Rectal smooth muscle tissue (tissue), 1 donor: ENCODE measurements at regions not wholly inside any gene's neighbourhood (a gene's known extent, or its start where the extent isn't known, plus 50 kb on each side); places are given as distances from the start of the nearest gene placed in this dataset.

Experiments
- H3K27ac ChIP-seq: one replicate; pipeline ENCODE4 v1.7.0; 2013; ENCODE audit warnings: low read depth, low read length, inconsistent platforms
- H3K27me3 ChIP-seq: one replicate; pipeline ENCODE4 v1.7.0; 2013; ENCODE audit warnings: low read length; ENCODE audit not compliant: control insufficient read depth, insufficient read depth
- H3K36me3 ChIP-seq: one replicate; pipeline ENCODE4 v1.7.0; 2013; ENCODE audit warnings: low read length; ENCODE audit not compliant: control insufficient read depth, insufficient read depth
- H3K4me1 ChIP-seq: one replicate; pipeline ENCODE4 v1.7.0; 2013; ENCODE audit warnings: low read length; ENCODE audit not compliant: control insufficient read depth, insufficient read depth
- H3K4me3 ChIP-seq: one replicate; pipeline ENCODE4 v1.7.0; 2013; ENCODE audit warnings: low read length
- H3K9ac ChIP-seq: one replicate; pipeline ENCODE4 v1.7.0; 2013; ENCODE audit warnings: low read length

- no peaks in the 10 kb centered on the region for H3K36me3 ChIP-seq
- H3K9ac ChIP-seq: no peak overlapping the region
- no peaks in the 10 kb centered on the region for H3K4me1 ChIP-seq
- no peak overlapping the region for H3K4me3 ChIP-seq
- H3K27me3 ChIP-seq: no peaks in the 10 kb centered on the region
- H3K27ac ChIP-seq: no peak overlapping the region
Observed at GRCh38 chr4:11937941-11938340, 509.2 kb upstream of the HS3ST1 start.

DNA sequence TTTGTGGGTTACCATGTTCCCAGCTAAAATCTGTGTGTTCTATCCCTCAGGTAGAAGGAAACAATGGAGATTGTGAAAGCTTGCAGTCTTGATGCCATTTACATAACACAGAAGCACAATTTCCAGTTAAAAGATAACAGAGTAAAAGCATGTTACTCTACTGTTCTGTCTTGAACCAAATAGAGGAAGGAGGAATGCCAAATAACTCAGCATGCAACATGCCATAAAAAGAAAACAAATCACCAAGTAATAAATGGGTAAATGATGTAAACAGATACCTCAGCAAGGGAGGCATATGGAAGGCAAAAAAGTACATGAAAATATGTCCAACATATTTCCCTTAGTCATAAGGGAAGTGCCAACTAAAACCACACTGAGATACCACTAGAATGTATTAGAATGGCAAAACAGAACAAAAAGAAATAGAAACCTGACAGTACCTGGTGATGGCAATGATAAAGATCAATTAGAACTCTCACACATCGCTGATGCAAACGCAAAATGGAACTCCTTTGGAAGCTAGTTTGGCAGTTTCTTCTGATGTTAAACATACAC lies 502.6 kb upstream of the HS3ST1 start:
- Histone ChIP-seq H3K9ac (no peak overlapping the region), H3K36me3 (no peaks in the 10 kb centered on the region), H3K4me1 (no peaks in the 10 kb centered on the region), H3K27me3 (no peaks in the 10 kb centered on the region), H3K27ac (no peak overlapping the region), H3K4me3 (no peak overlapping the region)

DNA sequence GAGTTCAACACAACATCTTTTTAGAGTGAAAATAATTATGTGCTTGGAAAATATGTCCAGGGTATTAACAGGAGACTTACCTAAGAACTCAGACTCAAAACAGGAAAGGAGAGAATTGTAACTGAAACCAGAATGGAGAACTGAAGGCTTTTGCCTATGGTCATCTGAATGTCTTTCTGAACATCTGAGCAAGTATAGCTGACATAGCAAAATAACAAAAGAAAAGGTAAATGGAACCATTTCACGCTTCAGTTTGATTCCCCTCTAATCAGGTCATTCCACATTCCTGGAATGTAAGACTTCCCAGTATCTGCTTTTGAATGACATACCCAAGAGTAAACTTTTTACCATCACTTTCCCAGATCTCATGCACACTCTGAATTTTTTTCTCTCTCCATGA lies 500.4 kb upstream of the HS3ST1 start:
- no peak overlapping the region for H3K27ac ChIP-seq
- H3K4me1 ChIP-seq: no peaks in the 10 kb centered on the region
- no peaks in the 10 kb centered on the region for H3K36me3 ChIP-seq
- no peak overlapping the region for H3K9ac ChIP-seq
- H3K27me3 ChIP-seq: no peaks in the 10 kb centered on the region
- H3K4me3 ChIP-seq: no peak overlapping the region

- Histone ChIP-seq H3K9ac (no peak overlapping the region), H3K36me3 (no peaks in the 10 kb centered on the region), H3K27ac (no peak overlapping the region), H3K4me3 (no peak overlapping the region), H3K27me3 (no peaks in the 10 kb centered on the region), H3K4me1 (no peaks in the 10 kb centered on the region)
Observed at GRCh38 chr4:11919316-11919715, 490.6 kb upstream of the HS3ST1 start.

DNA sequence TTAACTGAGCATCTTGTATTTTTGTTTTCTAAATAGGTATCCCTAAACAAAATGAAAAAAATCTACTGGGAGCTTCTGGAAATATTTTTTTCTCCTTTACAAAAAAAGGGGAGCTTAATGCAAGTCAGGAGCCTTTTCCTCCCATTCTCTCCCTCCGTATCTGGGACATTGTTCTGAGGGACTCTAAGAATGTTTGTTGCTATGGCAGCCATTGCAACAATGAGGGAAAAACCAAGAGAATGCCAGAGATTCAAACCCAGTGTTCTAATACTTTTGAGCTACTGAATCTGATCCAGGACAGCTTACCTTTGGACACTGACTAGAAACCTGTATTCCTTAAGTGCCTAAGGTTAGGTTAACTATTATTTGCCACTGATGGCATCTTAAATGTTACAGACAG lies 485.7 kb upstream of the HS3ST1 start:
- Histone ChIP-seq H3K27me3 (no peaks in the 10 kb centered on the region), H3K36me3 (no peaks in the 10 kb centered on the region), H3K4me1 (no peaks in the 10 kb centered on the region), H3K27ac (no peak overlapping the region), H3K9ac (no peak overlapping the region), H3K4me3 (no peak overlapping the region)

- H3K4me3 ChIP-seq: no peak overlapping the region
- no peaks in the 10 kb centered on the region for H3K4me1 ChIP-seq
- no peaks in the 10 kb centered on the region for H3K36me3 ChIP-seq
- no peak overlapping the region for H3K27ac ChIP-seq
- no peak overlapping the region for H3K9ac ChIP-seq
- H3K27me3 ChIP-seq: no peaks in the 10 kb centered on the region
Observed at GRCh38 chr4:11912886-11913285, 484.2 kb upstream of the HS3ST1 start.

- Histone ChIP-seq H3K9ac (no peak overlapping the region), H3K4me3 (no peak overlapping the region), H3K27ac (no peak overlapping the region), H3K36me3 (no peaks in the 10 kb centered on the region), H3K27me3 (no peaks in the 10 kb centered on the region), H3K4me1 (no peaks in the 10 kb centered on the region)
Observed at GRCh38 chr4:11910812-11911211, 482.1 kb upstream of the HS3ST1 start.

GRCh38 chr4:11908712-11909111 lies 480.0 kb upstream of the HS3ST1 start:
- H3K27ac ChIP-seq: no peak overlapping the region
- H3K4me1 ChIP-seq: no peaks in the 10 kb centered on the region
- no peak overlapping the region for H3K4me3 ChIP-seq
- H3K9ac ChIP-seq: no peak overlapping the region
- H3K27me3 ChIP-seq: no peaks in the 10 kb centered on the region
- H3K36me3 ChIP-seq: no peaks in the 10 kb centered on the region

- no peak overlapping the region for H3K27ac ChIP-seq
- no peaks in the 10 kb centered on the region for H3K36me3 ChIP-seq
- H3K27me3 ChIP-seq: no peaks in the 10 kb centered on the region
- no peaks in the 10 kb centered on the region for H3K4me1 ChIP-seq
- no peak overlapping the region for H3K4me3 ChIP-seq
- no peak overlapping the region for H3K9ac ChIP-seq
Observed at GRCh38 chr4:11908205-11908604, 479.5 kb upstream of the HS3ST1 start.

GRCh38 chr4:11904846-11905739 lies 476.4 kb upstream of the HS3ST1 start:
- Histone ChIP-seq H3K27ac (no peak overlapping the region), H3K27me3 (no peaks in the 10 kb centered on the region), H3K4me3 (no peak overlapping the region), H3K4me1 (no peaks in the 10 kb centered on the region), H3K9ac (no peak overlapping the region), H3K36me3 (no peaks in the 10 kb centered on the region)

- Histone ChIP-seq H3K4me3 (no peak overlapping the region), H3K27ac (no peak overlapping the region), H3K9ac (no peak overlapping the region), H3K27me3 (no peaks in the 10 kb centered on the region), H3K4me1 (no peaks in the 10 kb centered on the region), H3K36me3 (no peaks in the 10 kb centered on the region)
Observed at GRCh38 chr4:11904117-11904535, 475.4 kb upstream of the HS3ST1 start.

GRCh38 chr4:11901089-11901488 lies 472.4 kb upstream of the HS3ST1 start:
- no peaks in the 10 kb centered on the region for H3K36me3 ChIP-seq
- no peaks in the 10 kb centered on the region for H3K27me3 ChIP-seq
- H3K9ac ChIP-seq: no peak overlapping the region
- no peaks in the 10 kb centered on the region for H3K4me1 ChIP-seq
- H3K4me3 ChIP-seq: no peak overlapping the region
- H3K27ac ChIP-seq: no peak overlapping the region

- Histone ChIP-seq H3K9ac (no peak overlapping the region), H3K27ac (no peak overlapping the region), H3K4me1 (no peaks in the 10 kb centered on the region), H3K27me3 (no peaks in the 10 kb centered on the region), H3K36me3 (no peaks in the 10 kb centered on the region), H3K4me3 (no peak overlapping the region)
Observed at GRCh38 chr4:11900359-11900758, 471.7 kb upstream of the HS3ST1 start.
